ENCODE measurements at regions not wholly inside any gene's neighbourhood (a gene's known extent, or its start where the extent isn't known, plus 50 kb on each side); places are given as distances from the start of the nearest gene placed in this dataset.

DNA sequence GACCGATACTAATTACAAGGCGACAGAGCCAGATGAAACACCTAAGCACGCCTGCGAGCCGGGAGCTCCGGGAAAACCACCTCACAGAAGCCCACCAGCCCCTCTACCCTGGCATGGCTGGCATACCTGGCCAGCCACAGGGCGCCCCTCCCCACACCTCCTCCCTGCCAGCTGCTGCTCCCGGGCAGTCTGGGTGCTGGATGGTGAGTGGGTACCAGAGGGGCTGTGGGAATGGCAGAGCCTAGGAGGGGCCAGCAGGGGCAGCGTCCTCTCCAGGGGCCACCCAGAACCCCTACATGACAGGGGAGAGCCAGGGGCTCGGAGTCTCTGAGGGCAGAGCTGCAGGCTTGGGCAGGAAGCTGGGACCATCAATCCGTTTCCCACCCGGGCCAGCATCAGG is 58.7 kb upstream of the GPC1 start:
- no peak for TF ChIP-seq CTCF (IDR thresholded peaks at IDR 0.05)
- no peak for TF ChIP-seq POLR2A (IDR thresholded peaks at IDR 0.05)
- peaks cover 0 to 14% of the 10 kb centered on the region in 2 donors for H3K4me1 ChIP-seq (replicated peaks in 1 of 2)
- H3K27me3 ChIP-seq = no peaks in the 10 kb centered on the region
- H3K27ac ChIP-seq = no peak overlapping the region
- H3K4me3 ChIP-seq = no peak overlapping the region
- no peaks in the 10 kb centered on the region for H3K36me3 ChIP-seq (replicated peaks in 1 of 2)
- no peak for DNase-seq
- intact Hi-C loops (cut with DNase I) = loop anchor here in 1 of 2 donors (10.0 kb wide), 1 partner anchor 122 kb away; no protein-coding TSS in a partner anchor
- 78 to 100% (median 91%) methylated on average over 7 to 12 of the region's 12 CpGs for WGBS, 4 donors
- H3K9me3 ChIP-seq (replicated peaks in 1 of 3) = no peaks in the 10 kb centered on the region

GRCh38 chr2:240377366-240377765 is 58.1 kb upstream of the GPC1 start:
- DNase-seq = no peak
- Histone ChIP-seq H3K4me1 (replicated peaks in 1 of 2) (peaks cover 0 to 14% of the 10 kb centered on the region in 2 donors), H3K4me3 (no peak overlapping the region), H3K9me3 (replicated peaks in 1 of 3) (no peaks in the 10 kb centered on the region), H3K27me3 (no peaks in the 10 kb centered on the region), H3K27ac (no peak overlapping the region), H3K36me3 (replicated peaks in 1 of 2) (no peaks in the 10 kb centered on the region)
- 85 to 90% (median 89%) methylated on average over 10 of the region's 10 CpGs for WGBS, 4 donors
- intact Hi-C loops (cut with DNase I) = loop anchor here in 1 of 2 donors (10.0 kb wide), 1 partner anchor 123 kb away; no protein-coding TSS in a partner anchor
- TF ChIP-seq POLR2A (IDR thresholded peaks at IDR 0.05) = no peak
- no peak for TF ChIP-seq CTCF (IDR thresholded peaks at IDR 0.05)

DNA sequence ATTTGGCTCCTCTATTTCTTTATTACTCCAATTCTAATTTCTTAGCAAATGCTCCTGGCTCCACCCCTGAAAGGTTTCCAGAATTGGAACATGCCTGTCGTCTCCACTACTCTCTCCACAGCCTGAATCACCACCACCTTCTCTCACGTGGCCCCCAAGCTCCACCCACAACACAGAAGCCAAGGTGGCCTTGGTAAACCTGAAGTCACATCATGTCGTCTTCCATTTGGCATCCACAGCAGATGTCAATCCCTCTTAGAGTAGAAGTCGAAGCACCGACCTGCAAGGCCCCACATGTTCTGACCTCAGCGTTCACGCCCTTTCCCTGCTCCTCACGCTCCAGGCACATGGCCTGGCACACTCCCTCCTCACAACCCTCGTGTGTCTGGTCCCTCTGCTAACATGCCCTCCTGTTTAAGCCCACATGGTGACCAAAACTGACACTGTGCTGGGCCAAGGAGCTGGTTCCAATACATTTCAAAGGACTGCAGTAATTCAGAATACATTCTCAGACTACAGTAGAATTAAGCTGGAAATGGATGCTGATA is 56.3 kb upstream of the GPC1 start:
- intact Hi-C loops (cut with DNase I) = loop anchor here in 1 of 2 donors (10.0 kb wide), 1 partner anchor 124 kb away; no protein-coding TSS in a partner anchor
- 64 to 67% (median 67%) methylated on average over 9 of the region's 9 CpGs for WGBS, 4 donors
- TF ChIP-seq CTCF (IDR thresholded peaks at IDR 0.05) (no peak), POLR2A (IDR thresholded peaks at IDR 0.05) (no peak)

GRCh38 chr2:240383099-240383758 is 52.2 kb upstream of the GPC1 start:
- 63 to 78% (median 67%) methylated on average over 14 to 17 of the region's 17 CpGs for WGBS, 4 donors
- H3K9me3 ChIP-seq (replicated peaks in 1 of 3) = no peaks in the 10 kb centered on the region
- H3K27me3 ChIP-seq = no peaks in the 10 kb centered on the region
- no peaks in the 10 kb centered on the region for H3K36me3 ChIP-seq (replicated peaks in 1 of 2)
- peak in 6 of 7 donors; percentile 56 to 86 (median 71) for DNase-seq
- no peak overlapping the region for H3K4me3 ChIP-seq
- peak overlapping the region in 1 of 5 donors; percentile 61 for H3K27ac ChIP-seq
- TF ChIP-seq POLR2A (IDR thresholded peaks at IDR 0.05) = no peak
- TF ChIP-seq CTCF (IDR thresholded peaks at IDR 0.05) = no peak
- intact Hi-C loops (cut with DNase I) = no loop called here
- peaks cover 6 to 10% of the 10 kb centered on the region in 2 donors for H3K4me1 ChIP-seq (replicated peaks in 1 of 2)

More for the DNA sequence above, 56.3 kb upstream of the GPC1 start:
- peak in 2 of 7 donors; percentile 50 to 58 for DNase-seq
- Histone ChIP-seq H3K4me1 (replicated peaks in 1 of 2) (peaks cover 0 to 9% of the 10 kb centered on the region in 2 donors), H3K4me3 (no peak overlapping the region), H3K36me3 (replicated peaks in 1 of 2) (no peaks in the 10 kb centered on the region), H3K27ac (no peak overlapping the region), H3K9me3 (replicated peaks in 1 of 3) (no peaks in the 10 kb centered on the region), H3K27me3 (no peaks in the 10 kb centered on the region)
